Upper lobe of left lung (tissue), 4 donors: ENCODE measurements at regions not wholly inside any gene's neighbourhood (a gene's known extent, or its start where the extent isn't known, plus 50 kb on each side); places are given as distances from the start of the nearest gene placed in this dataset.

ENCODE experiments used
- EP300 ChIP-seq, 4 donors: sonication (generic); formaldehyde crosslinking; IDR thresholded peaks; one replicate each; pipeline ENCODE4 v1.5.1; 2017; ENCODE audit warnings: antibody characterized with exemption in 4 of 4, control low read depth in 2 of 4
- TF ChIP-seq, protein P1 (sequence below), 6 experiments: fragments of 450-650 bp in 4 of 6; fragments of 200-600 bp in 2 of 6; sonication (generic) in 2 of 6; IDR thresholded peaks; one replicate each; pipeline ENCODE4 v1.5.1; 2016 to 2019; ENCODE audit warnings: antibody characterized with exemption in 6 of 6

GRCh38 chr4:45188501-45188900 is 462.1 kb upstream of the GNPDA2 start:
- TF ChIP-seq, protein P1, sequence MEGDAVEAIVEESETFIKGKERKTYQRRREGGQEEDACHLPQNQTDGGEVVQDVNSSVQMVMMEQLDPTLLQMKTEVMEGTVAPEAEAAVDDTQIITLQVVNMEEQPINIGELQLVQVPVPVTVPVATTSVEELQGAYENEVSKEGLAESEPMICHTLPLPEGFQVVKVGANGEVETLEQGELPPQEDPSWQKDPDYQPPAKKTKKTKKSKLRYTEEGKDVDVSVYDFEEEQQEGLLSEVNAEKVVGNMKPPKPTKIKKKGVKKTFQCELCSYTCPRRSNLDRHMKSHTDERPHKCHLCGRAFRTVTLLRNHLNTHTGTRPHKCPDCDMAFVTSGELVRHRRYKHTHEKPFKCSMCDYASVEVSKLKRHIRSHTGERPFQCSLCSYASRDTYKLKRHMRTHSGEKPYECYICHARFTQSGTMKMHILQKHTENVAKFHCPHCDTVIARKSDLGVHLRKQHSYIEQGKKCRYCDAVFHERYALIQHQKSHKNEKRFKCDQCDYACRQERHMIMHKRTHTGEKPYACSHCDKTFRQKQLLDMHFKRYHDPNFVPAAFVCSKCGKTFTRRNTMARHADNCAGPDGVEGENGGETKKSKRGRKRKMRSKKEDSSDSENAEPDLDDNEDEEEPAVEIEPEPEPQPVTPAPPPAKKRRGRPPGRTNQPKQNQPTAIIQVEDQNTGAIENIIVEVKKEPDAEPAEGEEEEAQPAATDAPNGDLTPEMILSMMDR (IDR thresholded peaks at IDR 0.05) = no peak
- no peak for TF ChIP-seq EP300 (IDR thresholded peaks at IDR 0.05)
